Activated CD4-positive, CD25-positive, alpha-beta regulatory T cell treated with anti-CD3 and anti-CD28 coated beads, Interleukin-2, amount 50 U/mL, for 16 hours (primary cell): ENCODE measurements at regions not wholly inside any gene's neighbourhood (a gene's known extent, or its start where the extent isn't known, plus 50 kb on each side); places are given as distances from the start of the nearest gene placed in this dataset.

ENCODE experiments used
- DNase-seq: peaks from one replicate; pipeline ENCODE4 v3.0.0-alpha.2; 2020; ENCODE audit warnings: low read depth, low spot score

DNA sequence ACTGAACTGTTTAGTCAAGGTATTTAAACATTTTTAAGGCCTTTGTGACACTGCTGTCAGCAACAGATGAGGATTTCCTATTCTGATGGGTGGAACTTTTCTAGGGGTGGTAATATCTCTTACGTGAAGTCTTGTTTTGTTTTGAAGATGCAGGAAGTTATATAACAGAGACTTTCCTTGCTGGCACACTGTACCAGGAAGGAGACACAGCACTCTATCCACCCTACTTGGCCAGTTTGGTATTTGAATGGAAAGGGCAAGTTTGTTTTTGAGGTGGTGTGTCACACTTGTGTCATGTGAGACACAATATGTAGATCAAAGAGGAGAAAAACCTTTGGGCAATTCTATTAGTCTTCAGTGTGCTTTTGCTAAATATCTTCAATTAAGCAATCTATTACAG is 51.6 kb upstream of the SRP54 start:
- peak; percentile 18 for DNase-seq

DNA sequence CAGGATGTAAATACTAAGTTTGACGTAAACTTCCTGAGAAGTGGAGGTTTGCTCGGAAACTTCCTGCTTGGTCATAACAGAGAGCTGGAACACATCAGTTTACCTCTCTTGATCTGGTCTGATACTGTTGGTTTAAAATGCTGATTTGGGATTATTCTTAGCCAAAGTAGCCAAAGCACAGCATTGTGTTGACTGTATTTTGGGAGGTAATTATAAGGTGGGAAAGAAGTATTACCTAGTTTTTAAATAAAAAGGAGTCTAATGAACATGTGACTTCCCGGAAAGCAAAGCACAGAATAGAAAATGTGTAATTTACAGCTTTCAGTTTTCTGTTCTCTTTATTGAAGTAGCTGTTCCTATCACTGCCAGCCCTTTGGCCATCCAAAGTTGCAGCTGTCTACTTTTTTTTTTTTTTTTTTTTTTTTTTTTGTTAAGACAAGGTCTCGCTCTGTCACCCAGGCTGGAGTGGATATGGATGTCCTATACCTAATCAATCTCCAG is 52.2 kb upstream of the SRP54 start:
- DNase-seq = peak; percentile 17

DNA sequence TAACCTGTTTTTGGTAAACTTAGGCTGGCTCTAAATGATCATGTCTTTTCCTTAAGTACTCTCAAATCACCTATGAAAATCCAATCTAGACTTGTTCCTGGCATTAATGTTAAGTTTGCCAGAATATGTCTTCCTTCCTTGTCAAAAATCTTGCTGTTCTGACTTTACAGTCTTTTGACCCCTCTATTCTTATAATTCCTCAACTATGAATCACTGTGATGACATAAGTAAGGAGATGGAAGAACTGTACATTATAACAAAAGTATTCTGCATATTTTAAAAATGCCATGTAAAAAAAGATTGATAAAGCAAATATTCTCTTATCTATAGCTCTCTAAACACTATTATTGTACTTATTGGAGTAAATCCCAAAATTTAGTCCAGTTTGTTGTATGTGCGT is 51.4 kb upstream of the BAZ1A start:
- DNase-seq = no peak
